ENCODE measurements at regions not wholly inside any gene's neighbourhood (a gene's known extent, or its start where the extent isn't known, plus 50 kb on each side); places are given as distances from the start of the nearest gene placed in this dataset.

GRCh38 chr2:120463996-120464395, 118.1 kb downstream of the INHBB start:
- no peaks in the 10 kb centered on the region for H3K9me3 ChIP-seq
- H3K36me3 ChIP-seq: no peaks in the 10 kb centered on the region
- H3K4me1 ChIP-seq: no peaks in the 10 kb centered on the region
- H3K4me3 ChIP-seq (ENCODE audit: low read depth, low read length): no peak overlapping the region
- no peak for TF ChIP-seq CTCF (IDR thresholded peaks at IDR 0.05; ENCODE audit: low read depth, low read length)
- no peaks in the 10 kb centered on the region for H3K27me3 ChIP-seq
- DNase-seq: no peak

GRCh38 chr2:120464448-120464931, 118.6 kb downstream of the INHBB start:
- Histone ChIP-seq H3K4me3 (ENCODE audit: low read depth, low read length) (no peak overlapping the region), H3K36me3 (no peaks in the 10 kb centered on the region), H3K9me3 (no peaks in the 10 kb centered on the region), H3K4me1 (no peaks in the 10 kb centered on the region), H3K27me3 (no peaks in the 10 kb centered on the region)
- no peak for TF ChIP-seq CTCF (IDR thresholded peaks at IDR 0.05; ENCODE audit: low read depth, low read length)
- no peak for DNase-seq

GRCh38 chr2:120465012-120465700, 119.2 kb downstream of the INHBB start:
- Histone ChIP-seq H3K36me3 (no peaks in the 10 kb centered on the region), H3K4me1 (no peaks in the 10 kb centered on the region), H3K27me3 (no peaks in the 10 kb centered on the region), H3K9me3 (no peaks in the 10 kb centered on the region), H3K4me3 (ENCODE audit: low read depth, low read length) (no peak overlapping the region)
- no peak for DNase-seq
- TF ChIP-seq CTCF (IDR thresholded peaks at IDR 0.05; ENCODE audit: low read depth, low read length): no peak

- no peak overlapping the region for H3K4me3 ChIP-seq (ENCODE audit: low read depth, low read length)
- no peaks in the 10 kb centered on the region for H3K4me1 ChIP-seq
- no peaks in the 10 kb centered on the region for H3K9me3 ChIP-seq
- no peaks in the 10 kb centered on the region for H3K36me3 ChIP-seq
- no peak for DNase-seq
- TF ChIP-seq CTCF (IDR thresholded peaks at IDR 0.05; ENCODE audit: low read depth, low read length): no peak
- no peaks in the 10 kb centered on the region for H3K27me3 ChIP-seq
Observed at GRCh38 chr2:120465701-120465988, 119.7 kb downstream of the INHBB start.

- Histone ChIP-seq H3K4me3 (ENCODE audit: low read depth, low read length) (no peak overlapping the region), H3K27me3 (no peaks in the 10 kb centered on the region)
- no peak for DNase-seq
Observed at GRCh38 chr2:120465989-120466703, 120.2 kb downstream of the INHBB start.

More at GRCh38 chr2:120465989-120466703, 120.2 kb downstream of the INHBB start:
- no peak for TF ChIP-seq CTCF (IDR thresholded peaks at IDR 0.05; ENCODE audit: low read depth, low read length)
- no peaks in the 10 kb centered on the region for H3K9me3 ChIP-seq
- no peaks in the 10 kb centered on the region for H3K4me1 ChIP-seq
- H3K36me3 ChIP-seq: no peaks in the 10 kb centered on the region
